H1 (cell line): ENCODE measurements at regions not wholly inside any gene's neighbourhood (a gene's known extent, or its start where the extent isn't known, plus 50 kb on each side); places are given as distances from the start of the nearest gene placed in this dataset.

Source experiments
- EZH2 ChIP-seq: fragments of 200-600 bp; sonication (generic); IDR thresholded peaks from 2 replicates; pipeline ENCODE4 v1.7.1; 2012; ENCODE audit warnings: low read depth, mild to moderate bottlenecking, moderate library complexity, low read length, inconsistent platforms; ENCODE audit not compliant: severe bottlenecking
- KDM5A ChIP-seq: fragments of 200-600 bp; IDR thresholded peaks from 2 replicates; pipeline ENCODE4 v1.7.1; 2012; ENCODE audit warnings: mild to moderate bottlenecking, low read length, inconsistent platforms, mixed read lengths
- POLR2AphosphoS5 ChIP-seq: IDR thresholded peaks from 2 replicates; pipeline ENCODE4 v1.6.1; 2011; ENCODE audit warnings: low read depth, low read length
- SUZ12 ChIP-seq: fragments of 200-600 bp; sonication (generic); IDR thresholded peaks from 2 replicates; pipeline ENCODE4 v1.6.1; 2012; ENCODE audit warnings: mild to moderate bottlenecking, inconsistent platforms, low read length, moderate library complexity, mixed read lengths
- TEAD4 ChIP-seq: IDR thresholded peaks from 2 replicates; pipeline ENCODE4 v1.6.1; 2012; ENCODE audit warnings: low read depth, low read length, inconsistent platforms, mixed read lengths
- TF ChIP-seq, protein P1 (sequence below), 3 experiments: IDR thresholded peaks; 1 replicate in 2 of 3; 2 replicates in 1 of 3; pipeline versions ENCODE4 v1.5.1 to v1.6.1; 2011; ENCODE audit warnings: low read length in 3 of 3, mild to moderate bottlenecking in 3 of 3, inconsistent platforms in 2 of 3, low read depth in 1 of 3, moderate library complexity in 1 of 3; ENCODE audit not compliant: insufficient read depth in 1 of 3; ENCODE audit errors: control extremely low read depth in 1 of 3
- TF ChIP-seq, protein P2 (sequence below): IDR thresholded peaks from 2 replicates; pipeline ENCODE4 v1.6.1; 2012; ENCODE audit warnings: inconsistent platforms

DNA sequence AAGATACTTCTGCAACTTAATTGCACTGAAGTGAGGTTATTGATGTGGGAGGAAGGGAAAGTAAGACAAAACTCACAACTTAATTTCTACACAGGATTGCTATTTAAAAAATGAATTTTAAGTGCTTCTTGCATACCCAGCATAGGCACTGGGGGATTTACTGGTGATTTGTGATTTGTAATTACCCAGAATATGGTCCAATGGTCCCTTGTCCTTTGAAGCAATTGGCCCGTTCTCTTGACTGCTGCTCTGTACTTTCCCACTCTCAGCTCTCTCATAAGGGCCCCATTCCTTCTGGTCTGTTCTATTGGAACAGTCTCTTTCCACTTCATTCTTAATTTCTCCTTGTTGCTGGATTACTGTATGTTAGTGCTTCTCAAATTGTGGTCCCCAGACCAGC, 75.4 kb upstream of the SPATA31D4 start:
- TF ChIP-seq TEAD4 = no peak
- TF ChIP-seq SUZ12 = no peak
- TF ChIP-seq KDM5A = no peak
- TF ChIP-seq, protein P1, sequence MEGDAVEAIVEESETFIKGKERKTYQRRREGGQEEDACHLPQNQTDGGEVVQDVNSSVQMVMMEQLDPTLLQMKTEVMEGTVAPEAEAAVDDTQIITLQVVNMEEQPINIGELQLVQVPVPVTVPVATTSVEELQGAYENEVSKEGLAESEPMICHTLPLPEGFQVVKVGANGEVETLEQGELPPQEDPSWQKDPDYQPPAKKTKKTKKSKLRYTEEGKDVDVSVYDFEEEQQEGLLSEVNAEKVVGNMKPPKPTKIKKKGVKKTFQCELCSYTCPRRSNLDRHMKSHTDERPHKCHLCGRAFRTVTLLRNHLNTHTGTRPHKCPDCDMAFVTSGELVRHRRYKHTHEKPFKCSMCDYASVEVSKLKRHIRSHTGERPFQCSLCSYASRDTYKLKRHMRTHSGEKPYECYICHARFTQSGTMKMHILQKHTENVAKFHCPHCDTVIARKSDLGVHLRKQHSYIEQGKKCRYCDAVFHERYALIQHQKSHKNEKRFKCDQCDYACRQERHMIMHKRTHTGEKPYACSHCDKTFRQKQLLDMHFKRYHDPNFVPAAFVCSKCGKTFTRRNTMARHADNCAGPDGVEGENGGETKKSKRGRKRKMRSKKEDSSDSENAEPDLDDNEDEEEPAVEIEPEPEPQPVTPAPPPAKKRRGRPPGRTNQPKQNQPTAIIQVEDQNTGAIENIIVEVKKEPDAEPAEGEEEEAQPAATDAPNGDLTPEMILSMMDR (IDR thresholded peaks at IDR 0.05; ENCODE audit: control extremely low read depth in 1 of 3, insufficient read depth in 1 of 3, low read depth in 1 of 3, low read length in 3 of 3) = no peak
- TF ChIP-seq EZH2 = no peak
- no peak for TF ChIP-seq POLR2AphosphoS5
- TF ChIP-seq, protein P2, sequence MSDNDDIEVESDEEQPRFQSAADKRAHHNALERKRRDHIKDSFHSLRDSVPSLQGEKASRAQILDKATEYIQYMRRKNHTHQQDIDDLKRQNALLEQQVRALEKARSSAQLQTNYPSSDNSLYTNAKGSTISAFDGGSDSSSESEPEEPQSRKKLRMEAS = no peak
